Esophagus squamous epithelium (tissue), 4 donors: ENCODE measurements at regions not wholly inside any gene's neighbourhood (a gene's known extent, or its start where the extent isn't known, plus 50 kb on each side); places are given as distances from the start of the nearest gene placed in this dataset.

Experiments used
- POLR2A ChIP-seq, 4 donors: fragments of 450-650 bp; IDR thresholded peaks; one replicate each; pipeline ENCODE4 v1.6.1; 2017; ENCODE audit warnings: antibody characterized with exemption in 4 of 4, mild to moderate bottlenecking in 4 of 4, moderate library complexity in 3 of 4
- TF ChIP-seq, protein P1 (sequence below), 6 experiments: fragments of 450-650 bp in 4 of 6; fragments of 200-600 bp in 2 of 6; sonication (generic) in 2 of 6; IDR thresholded peaks; one replicate each; pipeline ENCODE4 v1.5.1; 2016 to 2019; ENCODE audit warnings: antibody characterized with exemption in 6 of 6, mild to moderate bottlenecking in 4 of 6, moderate library complexity in 4 of 6

DNA sequence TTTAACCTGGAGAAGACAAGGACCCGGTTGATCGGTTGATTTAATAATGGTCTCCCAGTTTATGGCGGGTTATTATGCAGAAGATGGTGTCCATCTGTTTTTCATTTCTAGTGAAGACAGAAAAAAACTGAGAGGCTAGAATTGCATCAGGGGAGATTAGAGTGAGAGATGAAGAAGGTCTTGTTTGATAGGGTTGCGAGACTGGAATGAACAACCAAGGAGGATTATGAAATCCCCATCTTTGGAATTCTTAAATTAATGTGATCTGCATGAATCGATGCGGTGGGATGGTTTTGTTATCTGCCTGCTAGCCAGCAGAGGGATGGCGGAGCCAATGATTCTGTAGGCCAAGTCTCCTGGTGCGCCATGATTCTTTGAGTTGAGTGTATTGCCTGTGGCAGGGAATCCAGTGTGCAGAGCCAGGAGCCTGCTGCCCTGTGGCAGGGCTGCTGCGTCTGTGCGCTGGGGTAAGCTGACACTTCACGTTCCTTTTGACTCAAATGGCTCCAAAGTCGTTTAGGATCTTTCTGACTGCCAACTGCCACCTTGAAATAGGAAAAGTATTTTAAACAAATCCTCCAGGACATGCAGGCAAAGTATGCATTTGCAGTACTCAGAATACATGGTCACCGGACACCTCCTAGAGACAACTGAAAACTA, 200.1 kb downstream of the CLIC5 start:
- TF ChIP-seq, protein P1, sequence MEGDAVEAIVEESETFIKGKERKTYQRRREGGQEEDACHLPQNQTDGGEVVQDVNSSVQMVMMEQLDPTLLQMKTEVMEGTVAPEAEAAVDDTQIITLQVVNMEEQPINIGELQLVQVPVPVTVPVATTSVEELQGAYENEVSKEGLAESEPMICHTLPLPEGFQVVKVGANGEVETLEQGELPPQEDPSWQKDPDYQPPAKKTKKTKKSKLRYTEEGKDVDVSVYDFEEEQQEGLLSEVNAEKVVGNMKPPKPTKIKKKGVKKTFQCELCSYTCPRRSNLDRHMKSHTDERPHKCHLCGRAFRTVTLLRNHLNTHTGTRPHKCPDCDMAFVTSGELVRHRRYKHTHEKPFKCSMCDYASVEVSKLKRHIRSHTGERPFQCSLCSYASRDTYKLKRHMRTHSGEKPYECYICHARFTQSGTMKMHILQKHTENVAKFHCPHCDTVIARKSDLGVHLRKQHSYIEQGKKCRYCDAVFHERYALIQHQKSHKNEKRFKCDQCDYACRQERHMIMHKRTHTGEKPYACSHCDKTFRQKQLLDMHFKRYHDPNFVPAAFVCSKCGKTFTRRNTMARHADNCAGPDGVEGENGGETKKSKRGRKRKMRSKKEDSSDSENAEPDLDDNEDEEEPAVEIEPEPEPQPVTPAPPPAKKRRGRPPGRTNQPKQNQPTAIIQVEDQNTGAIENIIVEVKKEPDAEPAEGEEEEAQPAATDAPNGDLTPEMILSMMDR (IDR thresholded peaks at IDR 0.05) = no peak
- no peak for TF ChIP-seq POLR2A (IDR thresholded peaks at IDR 0.05)
